ENCODE measurements at regions not wholly inside any gene's neighbourhood (a gene's known extent, or its start where the extent isn't known, plus 50 kb on each side); places are given as distances from the start of the nearest gene placed in this dataset.

DNA sequence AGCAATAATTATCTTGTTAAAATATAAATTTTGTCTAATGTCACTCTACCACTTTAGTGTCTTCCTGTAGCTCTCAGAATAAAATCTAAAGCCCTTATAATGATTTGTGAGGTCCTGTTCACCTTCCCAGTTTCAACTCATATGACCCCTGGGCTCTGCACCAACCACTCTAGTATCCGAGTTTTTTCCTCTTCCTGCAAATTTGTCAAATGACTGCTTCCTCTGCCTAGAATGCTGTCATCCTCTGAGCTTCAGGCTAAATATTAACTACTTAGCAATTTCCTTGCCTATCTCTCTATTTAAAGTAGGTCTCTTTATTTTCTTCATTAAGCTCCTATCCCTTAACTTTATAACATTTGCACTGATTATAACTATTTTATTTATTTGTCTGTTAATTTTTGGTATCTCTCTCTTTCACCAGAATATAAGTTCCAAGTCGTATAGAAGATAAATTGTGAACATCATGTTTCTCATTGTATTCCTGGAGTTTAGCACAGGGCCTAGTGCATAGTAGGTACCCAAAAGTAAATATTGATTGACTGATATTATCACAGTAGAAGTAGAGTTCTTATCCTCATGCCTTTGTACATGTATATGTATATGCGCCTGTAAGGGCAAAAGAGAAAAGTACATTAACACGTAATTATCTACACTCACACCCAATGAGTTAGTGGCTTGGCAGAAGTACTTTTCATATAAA is 196.0 kb downstream of the BCAT1 start (continued):
- TF ChIP-seq, protein P1, sequence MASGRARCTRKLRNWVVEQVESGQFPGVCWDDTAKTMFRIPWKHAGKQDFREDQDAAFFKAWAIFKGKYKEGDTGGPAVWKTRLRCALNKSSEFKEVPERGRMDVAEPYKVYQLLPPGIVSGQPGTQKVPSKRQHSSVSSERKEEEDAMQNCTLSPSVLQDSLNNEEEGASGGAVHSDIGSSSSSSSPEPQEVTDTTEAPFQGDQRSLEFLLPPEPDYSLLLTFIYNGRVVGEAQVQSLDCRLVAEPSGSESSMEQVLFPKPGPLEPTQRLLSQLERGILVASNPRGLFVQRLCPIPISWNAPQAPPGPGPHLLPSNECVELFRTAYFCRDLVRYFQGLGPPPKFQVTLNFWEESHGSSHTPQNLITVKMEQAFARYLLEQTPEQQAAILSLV (CRISPR knock-in tag; IDR thresholded peaks at IDR 0.05; ENCODE audit: borderline replicate concordance), result no peak
- TF ChIP-seq TEAD2 (CRISPR knock-in tag; IDR thresholded peaks at IDR 0.05), result no peak
- TF ChIP-seq PHF21A (CRISPR knock-in tag; IDR thresholded peaks at IDR 0.05), result peak; percentile 30; the same call in 1 of the 2 replicates
- no peak for TF ChIP-seq ZFP36L1 (CRISPR knock-in tag; IDR thresholded peaks at IDR 0.05)
- TF ChIP-seq, protein P2, sequence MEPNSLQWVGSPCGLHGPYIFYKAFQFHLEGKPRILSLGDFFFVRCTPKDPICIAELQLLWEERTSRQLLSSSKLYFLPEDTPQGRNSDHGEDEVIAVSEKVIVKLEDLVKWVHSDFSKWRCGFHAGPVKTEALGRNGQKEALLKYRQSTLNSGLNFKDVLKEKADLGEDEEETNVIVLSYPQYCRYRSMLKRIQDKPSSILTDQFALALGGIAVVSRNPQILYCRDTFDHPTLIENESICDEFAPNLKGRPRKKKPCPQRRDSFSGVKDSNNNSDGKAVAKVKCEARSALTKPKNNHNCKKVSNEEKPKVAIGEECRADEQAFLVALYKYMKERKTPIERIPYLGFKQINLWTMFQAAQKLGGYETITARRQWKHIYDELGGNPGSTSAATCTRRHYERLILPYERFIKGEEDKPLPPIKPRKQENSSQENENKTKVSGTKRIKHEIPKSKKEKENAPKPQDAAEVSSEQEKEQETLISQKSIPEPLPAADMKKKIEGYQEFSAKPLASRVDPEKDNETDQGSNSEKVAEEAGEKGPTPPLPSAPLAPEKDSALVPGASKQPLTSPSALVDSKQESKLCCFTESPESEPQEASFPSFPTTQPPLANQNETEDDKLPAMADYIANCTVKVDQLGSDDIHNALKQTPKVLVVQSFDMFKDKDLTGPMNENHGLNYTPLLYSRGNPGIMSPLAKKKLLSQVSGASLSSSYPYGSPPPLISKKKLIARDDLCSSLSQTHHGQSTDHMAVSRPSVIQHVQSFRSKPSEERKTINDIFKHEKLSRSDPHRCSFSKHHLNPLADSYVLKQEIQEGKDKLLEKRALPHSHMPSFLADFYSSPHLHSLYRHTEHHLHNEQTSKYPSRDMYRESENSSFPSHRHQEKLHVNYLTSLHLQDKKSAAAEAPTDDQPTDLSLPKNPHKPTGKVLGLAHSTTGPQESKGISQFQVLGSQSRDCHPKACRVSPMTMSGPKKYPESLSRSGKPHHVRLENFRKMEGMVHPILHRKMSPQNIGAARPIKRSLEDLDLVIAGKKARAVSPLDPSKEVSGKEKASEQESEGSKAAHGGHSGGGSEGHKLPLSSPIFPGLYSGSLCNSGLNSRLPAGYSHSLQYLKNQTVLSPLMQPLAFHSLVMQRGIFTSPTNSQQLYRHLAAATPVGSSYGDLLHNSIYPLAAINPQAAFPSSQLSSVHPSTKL (CRISPR knock-in tag; IDR thresholded peaks at IDR 0.05), result peak; percentile 34; the same call in 1 of the 2 replicates
- TF ChIP-seq KDM3A (CRISPR knock-in tag; IDR thresholded peaks at IDR 0.05; ENCODE audit: low read depth), result no peak
- no peak for TF ChIP-seq ZNF224 (CRISPR knock-in tag; IDR thresholded peaks at IDR 0.05)
- TF ChIP-seq MIER3 (CRISPR knock-in tag; IDR thresholded peaks at IDR 0.05; ENCODE audit: borderline replicate concordance), result no peak
- TF ChIP-seq U2AF2 (IDR thresholded peaks at IDR 0.05; ENCODE audit: low read depth, low read length), result no peak
- no peak for TF ChIP-seq REPIN1 (CRISPR knock-in tag; IDR thresholded peaks at IDR 0.05; ENCODE audit: borderline replicate concordance, low read depth)
- no peak for TF ChIP-seq YY1 (IDR thresholded peaks at IDR 0.05; ENCODE audit: insufficient read depth, insufficient replicate concordance, low read depth, low read length)
- TF ChIP-seq, protein P3, sequence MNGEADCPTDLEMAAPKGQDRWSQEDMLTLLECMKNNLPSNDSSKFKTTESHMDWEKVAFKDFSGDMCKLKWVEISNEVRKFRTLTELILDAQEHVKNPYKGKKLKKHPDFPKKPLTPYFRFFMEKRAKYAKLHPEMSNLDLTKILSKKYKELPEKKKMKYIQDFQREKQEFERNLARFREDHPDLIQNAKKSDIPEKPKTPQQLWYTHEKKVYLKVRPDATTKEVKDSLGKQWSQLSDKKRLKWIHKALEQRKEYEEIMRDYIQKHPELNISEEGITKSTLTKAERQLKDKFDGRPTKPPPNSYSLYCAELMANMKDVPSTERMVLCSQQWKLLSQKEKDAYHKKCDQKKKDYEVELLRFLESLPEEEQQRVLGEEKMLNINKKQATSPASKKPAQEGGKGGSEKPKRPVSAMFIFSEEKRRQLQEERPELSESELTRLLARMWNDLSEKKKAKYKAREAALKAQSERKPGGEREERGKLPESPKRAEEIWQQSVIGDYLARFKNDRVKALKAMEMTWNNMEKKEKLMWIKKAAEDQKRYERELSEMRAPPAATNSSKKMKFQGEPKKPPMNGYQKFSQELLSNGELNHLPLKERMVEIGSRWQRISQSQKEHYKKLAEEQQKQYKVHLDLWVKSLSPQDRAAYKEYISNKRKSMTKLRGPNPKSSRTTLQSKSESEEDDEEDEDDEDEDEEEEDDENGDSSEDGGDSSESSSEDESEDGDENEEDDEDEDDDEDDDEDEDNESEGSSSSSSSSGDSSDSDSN (CRISPR knock-in tag; IDR thresholded peaks at IDR 0.05), result no peak
- no peak for TF ChIP-seq MTA1 (CRISPR knock-in tag; IDR thresholded peaks at IDR 0.05; ENCODE audit: borderline replicate concordance)
- TF ChIP-seq ZNF33A (CRISPR knock-in tag; IDR thresholded peaks at IDR 0.05; ENCODE audit: borderline replicate concordance), result no peak
- no peak for TF ChIP-seq ZFP41 (CRISPR knock-in tag; IDR thresholded peaks at IDR 0.05; ENCODE audit: borderline replicate concordance)
- no peak for TF ChIP-seq PITX1 (CRISPR knock-in tag; IDR thresholded peaks at IDR 0.05)
- no peak for TF ChIP-seq NR2F1 (CRISPR knock-in tag; IDR thresholded peaks at IDR 0.05)
- TF ChIP-seq GATAD2A (CRISPR knock-in tag; IDR thresholded peaks at IDR 0.05), result peak; percentile 64
- 0 out of 2 replicates have a peak, but pooled peaks have one; percentile 3 for TF ChIP-seq MAFF (IDR thresholded peaks at IDR 0.05; ENCODE audit: low read depth, low read length)
- TF ChIP-seq ZFP1 (CRISPR knock-in tag; IDR thresholded peaks at IDR 0.05), result no peak
- no peak for TF ChIP-seq NPAS2 (CRISPR knock-in tag; IDR thresholded peaks at IDR 0.05; ENCODE audit: borderline replicate concordance)
- no peak for TF ChIP-seq STAT5B (CRISPR knock-in tag; IDR thresholded peaks at IDR 0.05)
- TF ChIP-seq MZF1 (CRISPR knock-in tag; IDR thresholded peaks at IDR 0.05; ENCODE audit: borderline replicate concordance), result no peak

All from HepG2 (cell line).